SH-SY5Y (cell line): ENCODE measurements at regions not wholly inside any gene's neighbourhood (a gene's known extent, or its start where the extent isn't known, plus 50 kb on each side); places are given as distances from the start of the nearest gene placed in this dataset.

Experiments
- GATA2 ChIP-seq: IDR thresholded peaks from 2 replicates; pipeline ENCODE4 v1.6.1; 2011; ENCODE audit warnings: mild to moderate bottlenecking, low read depth, low read length
- GATA3 ChIP-seq: IDR thresholded peaks from 2 replicates; pipeline ENCODE4 v1.6.1; 2011; ENCODE audit warnings: low read depth, mild to moderate bottlenecking, low read length, moderate library complexity

- TF ChIP-seq GATA3, result no peak
These were observed 539.7 kb downstream of the ACTL7B start for GRCh38 chr9:108316066-108316465.

GRCh38 chr9:108311745-108312144, 544.0 kb downstream of the ACTL7B start:
- TF ChIP-seq GATA3 (no peak), GATA2 (no peak)

GRCh38 chr9:108310202-108310601, 545.6 kb downstream of the ACTL7B start:
- TF ChIP-seq GATA2, result no peak
- TF ChIP-seq GATA3, result no peak

- TF ChIP-seq GATA2 (no peak), GATA3 (no peak)
These were observed 555.2 kb downstream of the ACTL7B start for GRCh38 chr9:108300306-108301287.

GRCh38 chr9:108297073-108297472, 558.7 kb downstream of the ACTL7B start:
- no peak for TF ChIP-seq GATA2

GRCh38 chr9:108296056-108296455, 559.7 kb downstream of the ACTL7B start:
- TF ChIP-seq GATA2 (no peak), GATA3 (no peak)

- TF ChIP-seq GATA3 (no peak), GATA2 (no peak)
These were observed 564.2 kb downstream of the ACTL7B start for GRCh38 chr9:108291586-108291932.

- TF ChIP-seq GATA3, result no peak
- no peak for TF ChIP-seq GATA2
These were observed 564.8 kb downstream of the ACTL7B start for GRCh38 chr9:108290839-108291585.

- TF ChIP-seq GATA3 (no peak), GATA2 (no peak)
These were observed 569.1 kb downstream of the ACTL7B start for GRCh38 chr9:108286638-108287206.

GRCh38 chr9:108283696-108284095, 572.1 kb downstream of the ACTL7B start:
- TF ChIP-seq GATA2 (no peak), GATA3 (no peak)

- TF ChIP-seq GATA3 (no peak), GATA2 (no peak)
These were observed 572.9 kb downstream of the ACTL7B start for GRCh38 chr9:108282872-108283271.

- TF ChIP-seq GATA2, result no peak
- no peak for TF ChIP-seq GATA3
These were observed 574.1 kb downstream of the ACTL7B start for GRCh38 chr9:108281696-108282095.

- TF ChIP-seq GATA3 (no peak), GATA2 (no peak)
These were observed 577.4 kb downstream of the ACTL7B start for GRCh38 chr9:108278341-108278740.

GRCh38 chr9:108277216-108277615, 578.6 kb downstream of the ACTL7B start:
- TF ChIP-seq GATA3 (no peak), GATA2 (no peak)

GRCh38 chr9:108275906-108276305, 579.9 kb downstream of the ACTL7B start:
- TF ChIP-seq GATA3 (no peak), GATA2 (no peak)

- no peak for TF ChIP-seq GATA2
- TF ChIP-seq GATA3, result no peak
These were observed 580.8 kb downstream of the ACTL7B start for GRCh38 chr9:108274971-108275370.
